CD4-positive, alpha-beta T cell treated with Interleukin-21 for 1 hour (primary cell): ENCODE measurements at regions not wholly inside any gene's neighbourhood (a gene's known extent, or its start where the extent isn't known, plus 50 kb on each side); places are given as distances from the start of the nearest gene placed in this dataset.

Experiments used
- DNase-seq: peaks from one replicate; pipeline ENCODE4 v3.0.0-alpha.2; 2020

DNA sequence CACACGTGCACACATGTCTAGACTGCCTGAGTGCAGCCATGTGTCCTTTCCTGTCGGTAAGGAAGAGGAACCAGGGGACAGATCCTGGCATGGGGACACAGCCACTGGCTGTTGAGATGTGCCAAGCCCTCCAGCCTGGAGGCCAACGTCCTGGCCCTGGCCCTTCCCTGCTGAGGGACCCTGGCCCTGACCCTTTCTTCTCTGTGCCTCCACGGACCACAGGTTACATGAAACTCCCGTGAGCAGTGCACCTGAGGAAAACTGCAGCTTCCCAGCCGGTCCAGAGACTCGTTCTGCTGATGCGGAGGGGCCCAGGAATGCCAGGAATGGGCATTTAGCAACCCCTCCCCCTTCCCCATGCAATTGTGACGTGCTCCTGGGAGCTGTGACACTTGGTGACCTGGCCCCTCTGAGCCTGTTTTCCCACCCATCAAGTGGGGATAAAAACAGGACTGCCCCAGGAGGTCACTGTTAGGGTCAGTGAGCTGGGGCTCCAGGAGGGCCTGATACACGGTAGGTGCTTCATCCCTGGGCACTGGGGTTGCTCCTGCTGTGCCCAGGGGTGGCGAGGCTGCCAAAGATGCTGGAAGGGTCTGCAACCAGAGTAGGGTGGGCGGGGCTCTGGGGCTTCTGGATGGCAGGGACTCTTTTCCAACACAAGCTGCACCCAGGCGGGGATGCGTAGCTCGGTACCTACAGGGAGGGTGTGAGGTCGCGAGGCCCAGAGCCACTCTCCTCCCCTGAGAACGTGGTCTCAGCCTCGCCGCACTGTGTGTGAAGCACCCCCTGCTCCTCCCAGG is 151.5 kb downstream of the C9orf50 start:
- no peak for DNase-seq

DNA sequence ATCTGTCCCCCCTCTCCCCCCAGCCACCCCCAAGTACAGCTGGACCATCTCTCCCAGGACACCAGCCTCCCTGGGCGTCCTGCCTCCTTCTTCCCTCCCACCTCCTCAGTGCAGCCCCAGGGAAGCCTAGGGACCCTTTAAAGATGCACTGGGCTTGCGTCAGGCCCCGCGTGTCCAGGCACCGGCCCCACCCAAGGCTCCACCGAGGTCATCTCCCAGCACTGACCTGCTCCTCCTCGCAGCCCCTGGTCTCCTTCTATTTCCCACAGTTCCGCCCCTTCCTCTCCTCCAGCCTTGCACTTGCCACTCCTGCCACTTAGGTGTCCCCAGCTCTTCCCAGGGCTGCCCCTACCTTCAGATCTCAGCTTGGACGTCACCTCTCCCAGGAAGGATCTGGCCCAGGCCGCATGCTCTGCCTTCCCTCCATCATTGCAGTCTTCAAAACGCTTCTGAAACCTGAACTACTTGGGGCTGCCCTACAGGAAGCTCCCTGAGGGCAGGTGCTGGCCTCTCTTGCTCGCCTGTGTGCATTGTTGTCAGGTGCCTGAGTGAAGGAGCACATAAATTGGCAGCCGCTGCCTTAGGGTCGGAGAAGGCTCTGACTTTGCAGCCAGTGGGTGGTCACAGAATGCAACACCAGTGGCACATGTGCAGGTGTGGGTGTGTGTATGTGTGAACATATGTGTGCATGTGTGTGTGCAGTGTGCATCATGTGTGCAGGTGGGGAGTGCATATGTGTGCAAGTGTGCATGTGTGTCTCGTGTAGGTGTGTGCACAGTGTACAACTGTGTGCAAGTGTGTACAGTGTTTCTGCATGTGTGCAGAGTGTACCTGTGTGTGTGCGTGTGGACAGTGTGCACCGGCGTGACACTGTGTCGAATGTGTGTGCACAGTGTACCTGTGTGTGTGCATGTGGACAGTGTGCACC is 152.9 kb downstream of the C9orf50 start:
- DNase-seq, result no peak

DNA sequence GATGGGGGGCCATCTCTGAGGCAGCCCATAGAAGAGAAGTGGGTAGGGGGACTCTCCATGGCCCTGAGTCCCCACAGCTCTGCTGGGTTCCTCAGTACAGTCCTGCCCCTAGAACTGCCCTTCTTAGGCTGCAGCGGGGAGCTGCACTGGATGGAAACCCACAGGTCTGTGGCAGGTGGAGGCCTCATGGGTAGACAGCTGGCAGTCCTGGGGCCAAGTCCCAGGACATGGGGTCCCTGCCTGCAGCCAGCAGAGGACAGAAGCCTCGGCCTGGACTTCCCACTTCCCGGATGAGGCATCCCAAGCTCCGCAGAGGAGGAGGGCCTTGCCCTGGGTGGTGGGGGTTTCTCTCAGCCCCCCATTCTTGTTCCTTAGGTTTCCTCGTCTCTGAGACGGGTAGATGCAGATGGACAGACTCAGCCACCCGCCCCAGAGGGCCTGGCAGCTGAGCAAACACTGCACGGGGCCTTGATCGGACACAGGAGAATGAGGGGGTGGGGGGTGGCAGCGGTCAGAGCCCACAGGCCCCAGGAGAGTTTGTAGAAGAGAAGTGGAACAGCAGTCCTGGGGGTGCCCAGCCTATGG is 153.8 kb downstream of the C9orf50 start:
- DNase-seq, result no peak

DNA sequence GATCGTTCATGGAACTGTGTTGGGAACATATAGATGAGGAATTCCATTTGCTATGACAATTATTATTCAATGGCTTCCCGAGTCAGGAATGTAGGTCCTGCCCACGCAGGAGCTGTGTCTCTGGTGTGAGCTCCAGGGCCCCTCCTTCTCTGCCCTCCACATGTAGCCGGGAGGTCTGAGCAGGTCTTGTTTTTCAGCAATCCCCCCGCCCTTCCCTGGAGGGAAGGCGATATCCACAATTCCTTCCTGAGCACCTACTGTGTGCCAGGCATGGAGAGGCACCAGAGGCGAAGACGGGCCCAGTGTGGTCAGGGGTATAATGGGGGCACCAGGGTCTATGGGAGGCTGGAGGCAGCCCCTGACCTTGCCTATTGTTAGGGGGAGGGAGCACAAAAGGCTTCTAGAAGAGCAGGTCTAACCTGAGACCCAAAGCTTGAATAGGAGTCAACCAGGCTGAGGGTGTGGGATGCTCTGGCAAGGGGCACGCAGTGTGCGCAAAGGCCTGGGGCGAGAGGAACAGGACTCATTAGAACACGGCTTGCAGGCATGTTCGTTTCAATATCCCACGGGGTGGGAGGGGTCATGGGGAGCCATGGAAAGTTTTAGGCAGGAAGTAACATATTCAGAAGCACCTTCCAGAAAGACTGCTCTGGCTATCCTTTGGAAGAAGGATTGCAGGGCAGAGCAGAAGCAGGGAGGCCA is 154.9 kb downstream of the C9orf50 start:
- no peak for DNase-seq

DNA sequence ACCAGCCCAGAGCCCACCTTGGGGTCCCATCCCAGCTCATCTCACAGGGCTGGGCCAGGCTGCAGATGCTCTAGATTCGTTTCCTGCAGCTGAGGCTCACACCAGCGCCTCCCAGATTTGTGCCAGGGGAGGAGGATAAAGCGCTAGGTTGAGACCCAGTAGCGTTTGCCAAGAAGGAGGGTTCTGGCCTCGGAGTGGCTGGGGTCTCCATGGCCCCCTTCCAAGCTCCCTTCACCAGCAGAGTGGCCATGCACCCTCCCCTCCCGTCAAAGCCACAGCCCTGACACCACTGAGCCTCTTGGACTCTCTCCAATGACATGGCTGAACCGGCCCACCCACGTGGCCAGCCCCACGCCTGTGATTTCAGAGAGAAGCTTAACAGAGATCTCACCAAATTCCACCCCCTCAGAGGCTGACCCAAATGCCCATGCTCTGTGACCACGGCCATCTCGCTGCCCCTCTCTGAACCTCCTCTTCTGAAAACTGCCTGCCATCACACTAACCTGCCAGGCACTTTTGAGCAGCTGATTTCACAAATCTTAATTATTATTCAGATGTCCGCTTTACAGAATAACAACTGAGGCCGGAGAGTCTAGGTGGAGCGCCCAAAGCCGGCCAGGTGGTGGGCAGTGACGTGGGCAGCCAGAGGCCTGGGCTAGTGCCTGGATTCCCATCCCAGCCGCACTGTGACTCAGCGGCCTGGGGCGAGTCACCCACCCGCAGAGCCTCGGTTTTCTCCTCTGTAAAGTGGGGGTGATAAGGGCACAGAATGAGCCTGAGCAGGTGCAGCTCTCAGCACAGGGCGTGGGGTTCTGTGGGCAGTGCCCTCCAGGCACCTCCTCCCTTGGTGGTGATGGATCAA is 155.7 kb downstream of the C9orf50 start:
- no peak for DNase-seq

DNA sequence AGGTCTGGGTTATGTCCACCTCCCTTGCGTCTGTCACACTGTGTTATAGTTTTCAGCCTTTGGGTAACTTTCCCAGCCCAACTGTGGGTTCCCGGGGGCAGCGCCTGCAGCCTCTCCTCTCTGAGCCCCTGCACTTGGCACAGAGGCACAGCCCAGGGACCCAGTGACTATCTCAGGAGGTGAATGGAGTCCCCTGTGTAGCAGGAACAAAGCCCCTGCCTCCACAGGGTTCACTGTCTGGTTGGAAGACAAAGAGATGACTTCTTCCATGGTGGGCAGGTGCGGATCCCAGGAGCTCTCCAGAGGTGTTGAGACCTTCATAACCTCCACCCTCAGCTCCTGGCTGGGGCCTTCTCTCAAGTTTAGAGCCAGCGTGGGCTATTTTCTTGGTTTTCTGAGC is 156.9 kb downstream of the C9orf50 start:
- no peak for DNase-seq

DNA sequence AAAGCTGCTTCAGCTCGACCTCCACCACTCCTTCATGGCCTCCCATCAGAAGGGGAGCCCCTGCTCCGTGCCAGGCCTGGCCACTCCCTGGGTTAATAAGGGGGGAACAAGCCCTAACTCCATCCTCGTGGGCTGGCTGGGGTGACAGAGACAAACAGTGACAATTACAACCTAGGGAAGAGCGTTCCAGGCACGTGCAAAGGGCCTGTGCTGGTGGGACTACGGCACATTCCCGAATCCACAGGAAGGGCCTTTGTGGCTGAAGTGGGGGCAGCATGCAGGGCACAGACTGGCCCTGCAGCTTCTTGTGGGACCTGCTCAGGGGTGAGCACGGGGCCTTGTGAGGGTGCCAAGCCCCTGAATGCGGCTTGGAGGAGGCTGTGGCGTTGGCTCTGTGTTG is 157.4 kb downstream of the C9orf50 start:
- no peak for DNase-seq

DNA sequence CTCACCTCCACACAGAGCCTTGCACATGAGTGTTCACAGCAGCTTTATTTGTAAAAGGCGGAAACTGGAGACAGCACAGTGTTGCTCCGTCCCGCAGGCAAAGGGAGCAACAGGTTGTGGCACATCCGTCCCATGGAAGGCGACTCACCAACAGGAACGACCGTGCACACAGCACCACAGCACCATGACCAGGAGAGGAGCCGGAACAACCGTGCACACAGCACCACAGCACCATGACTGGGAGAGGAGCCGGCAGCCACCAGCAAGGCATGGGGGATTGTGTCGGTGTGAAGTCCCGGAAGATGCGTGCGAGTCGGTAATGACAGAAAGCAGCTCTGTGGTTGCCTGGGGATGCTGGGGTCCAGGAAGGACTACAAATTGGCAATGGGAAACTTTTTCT is 158.5 kb downstream of the C9orf50 start:
- DNase-seq, result no peak

DNA sequence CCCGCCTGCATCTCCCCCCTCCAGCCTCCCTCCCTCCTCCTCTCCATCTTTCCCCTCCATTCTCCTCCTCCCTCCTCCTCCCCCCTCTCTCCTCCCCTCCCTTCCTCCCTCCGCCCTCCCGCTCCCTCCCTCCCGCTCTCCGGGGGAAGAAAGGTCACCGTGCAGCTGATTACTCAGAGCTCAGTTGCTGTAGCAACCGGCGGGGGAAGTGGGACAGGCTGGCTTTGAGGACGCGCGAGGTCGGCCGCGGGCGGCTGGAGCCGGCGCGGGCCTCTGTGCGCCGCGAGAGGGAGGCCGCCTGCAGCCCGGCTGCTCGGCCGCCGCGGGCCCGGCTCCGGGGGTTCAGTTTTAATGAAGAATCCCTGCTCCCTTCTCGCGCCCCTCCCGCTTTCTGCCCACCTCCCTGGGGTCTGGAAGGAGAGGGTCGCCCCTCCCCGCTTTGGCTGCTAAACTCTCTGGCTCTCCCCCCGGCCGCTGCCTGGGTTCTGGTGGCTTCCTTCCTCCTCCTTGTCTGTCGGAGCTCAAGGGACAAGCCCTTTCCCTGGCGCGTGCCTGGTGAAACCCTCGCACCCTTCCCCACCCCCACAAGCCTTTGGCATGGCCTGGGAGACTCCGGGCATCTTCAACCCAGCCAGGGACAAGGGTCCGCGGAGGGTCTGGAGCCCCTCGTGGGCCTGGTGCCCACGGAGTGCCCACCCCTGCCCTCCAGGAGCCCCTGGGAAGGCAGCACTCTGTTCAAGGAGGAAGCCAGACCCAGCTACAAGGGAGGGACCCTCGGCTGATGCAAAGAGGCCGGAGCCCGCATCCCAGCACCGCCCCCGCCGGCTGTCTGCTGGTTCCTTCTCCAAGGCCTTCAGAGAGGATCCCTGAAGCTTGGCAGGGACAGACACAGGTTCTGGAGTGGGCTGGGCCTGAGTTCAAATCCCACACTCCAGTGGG is 160.3 kb downstream of the C9orf50 start:
- peak; percentile 93 for DNase-seq

DNA sequence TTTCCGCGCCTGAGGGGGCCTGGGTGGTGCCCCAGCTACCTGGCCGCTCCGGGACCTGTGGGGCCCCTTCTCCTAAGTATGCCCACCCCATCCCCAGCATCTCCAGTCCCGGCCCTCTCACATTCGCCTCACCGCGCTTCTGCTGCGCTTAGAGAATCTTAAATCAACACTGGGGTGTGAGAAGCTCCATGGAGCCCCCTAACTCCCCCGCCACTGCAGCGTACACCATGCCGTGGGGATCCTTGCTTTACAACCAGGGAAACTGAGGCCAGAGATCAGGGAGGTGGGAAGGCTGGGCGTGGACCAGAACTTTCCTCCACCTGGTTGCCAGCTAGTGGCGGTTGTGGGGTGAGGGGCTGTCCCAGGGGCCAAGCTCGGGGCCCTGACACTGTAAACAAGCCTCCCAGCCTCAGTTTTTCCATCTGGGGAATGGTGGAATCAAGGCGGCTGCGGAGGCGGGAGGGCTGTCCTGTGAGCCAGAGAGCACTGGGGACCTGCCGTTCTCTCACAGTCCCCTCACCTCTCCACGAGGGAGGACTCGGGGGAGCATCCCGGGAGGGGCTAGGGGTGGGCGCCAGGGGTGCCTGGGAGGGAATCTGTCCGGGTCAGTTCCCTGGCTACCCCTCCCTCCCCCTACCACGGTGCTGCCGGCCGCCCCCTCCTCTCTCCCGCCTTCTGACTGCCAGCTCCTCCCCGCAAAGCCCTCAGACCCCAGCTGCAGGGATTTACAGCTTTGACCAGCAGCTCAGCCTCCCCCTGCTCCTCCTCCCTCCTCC is 161.2 kb downstream of the C9orf50 start:
- no peak for DNase-seq

DNA sequence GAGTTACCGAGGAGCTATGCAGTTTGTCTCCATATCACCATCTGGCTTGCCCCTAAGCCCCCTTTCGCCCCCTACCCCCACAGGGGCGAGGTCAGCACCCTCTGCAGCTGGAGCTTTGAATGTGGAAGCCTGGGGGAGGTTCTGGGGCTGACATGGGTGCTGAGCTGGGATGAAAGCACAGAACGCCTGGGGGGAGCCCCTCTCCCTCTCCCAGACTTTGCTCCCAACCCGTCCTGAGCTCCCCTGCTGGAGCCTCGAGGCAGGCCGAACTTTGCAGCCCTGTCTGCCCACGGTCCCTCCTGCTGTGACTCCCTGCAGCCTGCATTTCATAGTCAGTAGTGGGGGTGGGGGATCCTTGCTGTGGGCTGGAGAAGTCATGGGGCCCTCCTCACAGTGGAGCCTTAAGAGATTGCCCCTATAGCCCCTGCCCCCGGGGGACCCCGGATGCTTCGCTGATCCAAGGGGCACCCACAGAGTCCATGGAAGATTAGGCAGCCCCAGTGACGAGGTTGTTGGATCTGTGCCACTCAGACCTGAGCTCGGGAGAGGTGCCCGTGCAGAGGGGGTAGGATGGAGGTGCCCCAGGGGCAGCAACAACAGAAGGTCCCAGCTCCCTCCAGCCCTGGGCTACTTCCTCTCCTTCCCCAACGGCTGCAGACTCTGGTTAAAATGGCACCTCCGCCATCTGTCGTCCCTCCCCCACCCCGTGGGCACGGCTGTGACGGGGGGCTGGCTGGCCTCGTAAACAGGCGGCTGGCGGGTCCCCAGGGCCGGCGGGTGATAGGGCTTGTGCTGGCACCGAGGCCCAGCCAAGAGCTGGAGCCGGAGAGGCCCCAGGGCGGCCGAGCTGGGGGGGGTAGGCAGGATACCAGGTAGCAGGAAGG is 162.0 kb downstream of the C9orf50 start:
- DNase-seq, result peak; percentile 20

DNA sequence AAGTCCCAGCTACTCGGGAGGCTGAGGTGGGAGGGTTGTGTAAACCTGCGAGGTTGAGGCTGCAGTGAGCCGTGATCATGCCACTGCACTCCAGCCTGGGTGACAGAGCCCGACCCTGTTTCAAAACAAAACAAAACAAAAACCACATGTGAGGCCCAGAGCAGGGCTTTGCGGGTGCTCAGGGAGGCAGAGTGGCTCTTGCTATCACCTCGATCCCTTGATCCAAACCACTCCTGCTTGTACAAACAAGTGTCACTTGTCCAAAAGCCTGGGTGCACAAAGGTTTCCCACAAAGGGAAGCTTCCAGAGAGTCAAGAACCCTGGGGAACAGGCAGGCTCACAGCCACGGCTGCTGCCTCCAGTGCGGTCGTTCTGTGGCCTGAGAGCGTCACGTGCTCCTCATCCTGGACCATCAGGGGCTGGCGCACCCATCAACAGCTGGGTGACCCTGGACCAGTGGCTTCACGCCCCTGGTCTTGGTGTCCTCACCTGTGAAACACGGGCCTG is 162.7 kb downstream of the C9orf50 start:
- peak; percentile 80 for DNase-seq

DNA sequence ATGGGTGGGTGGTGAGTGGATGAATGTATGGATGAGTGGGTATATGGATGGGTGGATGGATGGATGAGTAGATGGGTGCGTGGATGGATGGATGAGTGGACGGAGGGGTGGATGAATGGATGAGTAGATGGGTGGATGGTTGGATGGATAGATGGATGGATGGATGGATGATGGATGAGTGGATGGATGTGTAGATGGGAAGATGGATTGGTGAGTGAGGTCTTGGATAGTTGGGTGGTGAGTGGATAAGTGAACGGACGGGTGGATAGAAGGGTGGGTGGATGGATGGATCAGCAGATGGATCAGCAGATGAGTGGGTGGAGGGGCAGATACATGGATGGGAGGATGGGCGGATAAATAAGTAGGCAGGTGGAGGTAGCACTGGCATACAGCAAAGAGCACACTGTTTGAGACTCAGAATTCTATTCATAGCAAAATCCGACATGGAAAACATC is 163.5 kb downstream of the C9orf50 start:
- DNase-seq, result no peak

DNA sequence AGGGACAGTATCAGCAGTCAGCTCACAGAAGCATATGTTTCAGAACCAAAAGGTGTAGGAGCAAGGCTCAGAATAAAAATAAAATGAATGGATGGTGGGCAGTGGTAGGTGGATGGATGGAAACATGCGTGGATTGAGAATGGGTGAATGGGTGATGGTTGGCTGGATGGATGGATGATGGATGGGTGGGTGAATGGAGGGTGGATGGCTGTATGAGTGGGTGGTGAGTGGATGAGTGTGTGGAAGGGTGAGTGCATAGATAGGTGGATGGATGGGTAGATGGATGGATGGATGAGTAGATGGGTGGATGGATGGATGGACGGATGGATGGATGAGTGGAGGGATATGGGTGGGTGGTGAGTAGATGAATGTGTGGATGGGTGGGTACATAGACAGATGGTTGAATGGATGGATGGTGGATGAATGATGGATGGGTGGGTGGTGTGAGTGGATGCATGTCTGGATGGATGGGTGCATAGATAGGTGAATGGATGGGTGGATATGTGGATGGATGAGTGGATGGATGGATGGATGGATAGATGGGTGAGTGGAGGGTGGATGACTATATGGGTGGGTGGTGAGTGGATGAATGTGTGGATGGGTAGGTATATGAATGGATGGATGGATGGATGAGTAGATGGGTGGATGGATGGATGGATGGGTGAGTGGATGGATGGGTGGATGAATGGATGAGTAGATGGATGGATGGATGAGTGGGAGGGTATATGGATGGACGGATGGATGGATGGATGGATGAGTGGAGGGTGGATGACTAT is 164.2 kb downstream of the C9orf50 start:
- DNase-seq, result no peak

DNA sequence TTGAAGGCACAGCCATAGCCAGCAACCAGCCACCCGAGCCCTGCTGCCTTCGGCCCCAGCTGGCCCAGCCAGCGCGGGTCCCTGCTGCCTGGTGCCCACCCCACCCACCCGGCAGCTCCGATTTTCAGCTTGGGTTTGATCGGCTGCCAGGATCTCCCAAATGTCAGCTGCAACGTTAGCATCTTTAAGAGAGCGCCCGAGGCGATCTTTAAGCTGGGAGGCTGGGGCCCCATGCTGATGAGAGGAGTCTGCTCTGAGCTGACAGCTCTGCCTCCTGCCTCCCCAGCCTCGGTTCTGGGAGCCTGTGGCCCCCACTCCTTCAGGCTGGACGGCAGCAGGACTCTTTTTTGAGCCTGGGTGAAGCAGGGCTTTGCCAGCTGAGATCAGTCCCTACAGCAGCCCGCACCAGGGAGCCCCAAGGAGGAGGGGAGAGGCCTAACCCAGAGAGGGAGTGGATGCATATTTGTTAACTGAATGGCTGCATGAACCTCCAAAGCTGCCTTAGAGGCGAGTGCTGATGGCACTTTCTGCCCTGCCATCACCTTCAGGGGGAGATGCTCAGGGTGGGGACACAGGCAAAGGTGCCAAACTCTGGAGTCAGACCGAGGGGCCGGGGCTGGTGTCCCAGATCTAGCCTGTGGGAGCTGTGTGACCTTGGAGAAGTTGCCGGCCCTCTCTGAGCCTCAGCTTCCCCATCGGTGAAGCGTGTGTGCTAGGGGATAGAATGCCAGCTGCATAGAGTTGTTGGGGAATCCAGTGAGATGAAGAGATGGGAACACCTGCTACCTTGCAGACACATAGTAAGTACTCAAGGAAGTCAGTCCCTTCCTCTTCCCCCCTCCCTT is 165.5 kb downstream of the C9orf50 start:
- DNase-seq, result no peak

DNA sequence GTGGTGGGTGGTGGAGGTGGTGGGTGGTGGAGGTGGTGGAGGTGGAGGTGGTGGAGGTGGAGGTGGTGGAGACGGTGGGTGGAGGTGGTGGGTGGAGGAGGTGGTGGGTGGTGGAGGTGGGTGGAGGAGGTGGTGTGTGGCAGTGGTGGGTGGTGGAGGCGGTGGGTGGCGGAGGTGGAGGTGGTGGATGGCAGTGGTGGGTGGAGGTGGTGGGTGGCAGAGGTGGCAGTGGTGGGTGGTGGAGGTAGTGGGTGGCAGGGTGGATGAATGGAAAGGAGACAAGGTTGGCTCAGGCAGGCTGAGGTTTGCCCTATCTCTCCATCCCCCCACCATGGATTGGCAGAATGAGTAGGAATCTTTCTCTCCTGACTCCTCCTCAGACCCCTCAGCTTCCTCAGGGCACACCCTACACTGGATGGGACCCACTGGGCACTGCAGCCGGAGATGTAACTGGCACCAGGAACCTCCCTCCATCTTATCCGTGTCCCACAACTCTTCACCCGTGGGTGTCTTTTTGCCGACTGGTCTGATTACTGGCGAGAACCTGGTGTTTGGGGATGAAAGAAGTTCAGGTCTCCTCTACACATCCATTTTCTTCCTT is 166.3 kb downstream of the C9orf50 start:
- peak; percentile 53 for DNase-seq
